ENCODE measurements at regions not wholly inside any gene's neighbourhood (a gene's known extent, or its start where the extent isn't known, plus 50 kb on each side); places are given as distances from the start of the nearest gene placed in this dataset.
"Not testable (repeated sequence)": the region's sequence is repeated elsewhere in the genome, so short reads cannot be mapped to it uniquely, and the experiment has no call there.

- no peak for DNase-seq (ENCODE audit: low spot score)
These were observed 79.9 kb upstream of the FBXL17 start for GRCh38 chr5:108461628-108462367.

GRCh38 chr5:108459769-108460168 is 77.9 kb upstream of the FBXL17 start:
- DNase-seq (ENCODE audit: low spot score) = no peak

- DNase-seq (ENCODE audit: low spot score) = no peak
These were observed 69.4 kb upstream of the FBXL17 start for GRCh38 chr5:108451269-108451668.

- not testable (repeated sequence) for DNase-seq (ENCODE audit: low spot score)
These were observed 62.2 kb upstream of the FBXL17 start for GRCh38 chr5:108444130-108444529.

GRCh38 chr5:108442063-108442651 is 60.3 kb upstream of the FBXL17 start:
- DNase-seq (ENCODE audit: low spot score) = not testable (repeated sequence)

- DNase-seq (ENCODE audit: low spot score) = no peak
These were observed 55.5 kb upstream of the FBXL17 start for GRCh38 chr5:108437425-108437824.

GRCh38 chr5:108436696-108437095 is 54.8 kb upstream of the FBXL17 start:
- no peak for DNase-seq (ENCODE audit: low spot score)

GRCh38 chr5:108433600-108433999 is 51.7 kb upstream of the FBXL17 start:
- no peak for DNase-seq (ENCODE audit: low spot score)

GRCh38 chr5:108432024-108432423 is 50.1 kb upstream of the FBXL17 start:
- no peak for DNase-seq (ENCODE audit: low spot score)
